ENCODE measurements at regions not wholly inside any gene's neighbourhood (a gene's known extent, or its start where the extent isn't known, plus 50 kb on each side); places are given as distances from the start of the nearest gene placed in this dataset.
"Not testable (repeated sequence)": the region's sequence is repeated elsewhere in the genome, so short reads cannot be mapped to it uniquely, and the experiment has no call there.

- TF ChIP-seq, protein P1, sequence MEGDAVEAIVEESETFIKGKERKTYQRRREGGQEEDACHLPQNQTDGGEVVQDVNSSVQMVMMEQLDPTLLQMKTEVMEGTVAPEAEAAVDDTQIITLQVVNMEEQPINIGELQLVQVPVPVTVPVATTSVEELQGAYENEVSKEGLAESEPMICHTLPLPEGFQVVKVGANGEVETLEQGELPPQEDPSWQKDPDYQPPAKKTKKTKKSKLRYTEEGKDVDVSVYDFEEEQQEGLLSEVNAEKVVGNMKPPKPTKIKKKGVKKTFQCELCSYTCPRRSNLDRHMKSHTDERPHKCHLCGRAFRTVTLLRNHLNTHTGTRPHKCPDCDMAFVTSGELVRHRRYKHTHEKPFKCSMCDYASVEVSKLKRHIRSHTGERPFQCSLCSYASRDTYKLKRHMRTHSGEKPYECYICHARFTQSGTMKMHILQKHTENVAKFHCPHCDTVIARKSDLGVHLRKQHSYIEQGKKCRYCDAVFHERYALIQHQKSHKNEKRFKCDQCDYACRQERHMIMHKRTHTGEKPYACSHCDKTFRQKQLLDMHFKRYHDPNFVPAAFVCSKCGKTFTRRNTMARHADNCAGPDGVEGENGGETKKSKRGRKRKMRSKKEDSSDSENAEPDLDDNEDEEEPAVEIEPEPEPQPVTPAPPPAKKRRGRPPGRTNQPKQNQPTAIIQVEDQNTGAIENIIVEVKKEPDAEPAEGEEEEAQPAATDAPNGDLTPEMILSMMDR (IDR thresholded peaks at IDR 0.05; ENCODE audit: insufficient read depth, low read length, poor library complexity, severe bottlenecking), result not testable (repeated sequence)
- not testable (repeated sequence) for TF ChIP-seq EZH2phosphoT487 (conservative IDR thresholded peaks at IDR 0.05; ENCODE audit: low read length)
Observed at GRCh38 chr7:41388933-41389332, 314.0 kb downstream of the INHBA start.

All from SU-DHL-6 (cell line).